AG08396 (cell line): ENCODE measurements at regions not wholly inside any gene's neighbourhood (a gene's known extent, or its start where the extent isn't known, plus 50 kb on each side); places are given as distances from the start of the nearest gene placed in this dataset.

Experiments
- DNase-seq: peaks from one replicate; pipeline ENCODE4 v3.0.0; 2012; ENCODE audit warnings: low spot score, mixed read lengths

GRCh38 chr18:38900031-38900430 is 1334.4 kb upstream of the CELF4 start:
- DNase-seq = no peak

GRCh38 chr18:38899252-38899651 is 1333.7 kb upstream of the CELF4 start:
- DNase-seq = no peak

- no peak for DNase-seq
These were observed 1332.6 kb upstream of the CELF4 start for GRCh38 chr18:38898167-38898566.

GRCh38 chr18:38895560-38895959 is 1330.0 kb upstream of the CELF4 start:
- DNase-seq = no peak

GRCh38 chr18:38887671-38888020 is 1322.0 kb upstream of the CELF4 start:
- no peak for DNase-seq

GRCh38 chr18:38886861-38887670 is 1321.5 kb upstream of the CELF4 start:
- DNase-seq = no peak

GRCh38 chr18:38886235-38886634 is 1320.6 kb upstream of the CELF4 start:
- DNase-seq = no peak

DNA sequence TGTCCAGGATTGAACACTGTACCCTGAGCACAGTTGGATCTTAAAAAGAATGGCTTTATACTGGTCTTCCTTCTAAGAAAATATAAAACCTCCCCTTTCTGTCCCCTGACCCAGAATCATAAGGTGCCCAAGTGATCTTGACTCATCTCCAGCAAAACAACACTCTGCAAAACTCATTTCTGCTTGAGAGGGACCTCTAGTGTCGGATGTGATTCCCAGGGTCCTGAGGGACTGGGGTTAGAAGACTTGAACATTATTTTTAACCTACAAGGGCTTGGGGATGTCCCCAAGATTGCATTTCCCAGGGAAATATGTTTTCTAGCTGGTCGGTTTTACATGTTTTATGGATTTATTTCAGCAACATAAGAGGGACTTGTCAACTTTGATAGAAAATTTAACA is 1318.5 kb upstream of the CELF4 start:
- DNase-seq = no peak

GRCh38 chr18:38883111-38883510 is 1317.5 kb upstream of the CELF4 start:
- DNase-seq = no peak

DNA sequence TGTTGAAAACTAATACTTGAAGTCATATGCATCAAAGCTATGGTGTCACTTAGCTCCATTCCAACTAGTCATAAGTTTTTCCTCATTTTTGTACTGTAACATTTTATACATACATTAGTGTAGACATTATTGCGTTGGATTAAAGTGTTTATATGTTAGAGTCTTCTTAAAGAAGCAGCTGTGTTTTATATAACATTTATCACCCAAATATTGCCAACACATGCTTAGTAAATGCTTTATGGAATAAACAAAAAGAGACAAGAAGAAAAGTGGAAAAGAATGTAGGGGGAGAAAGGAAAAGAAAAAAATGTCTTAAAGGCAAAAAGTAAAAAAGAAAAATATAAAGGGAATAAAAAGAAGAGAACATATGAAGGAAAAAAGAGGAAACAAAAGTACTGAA is 1314.3 kb upstream of the CELF4 start:
- DNase-seq = no peak

DNA sequence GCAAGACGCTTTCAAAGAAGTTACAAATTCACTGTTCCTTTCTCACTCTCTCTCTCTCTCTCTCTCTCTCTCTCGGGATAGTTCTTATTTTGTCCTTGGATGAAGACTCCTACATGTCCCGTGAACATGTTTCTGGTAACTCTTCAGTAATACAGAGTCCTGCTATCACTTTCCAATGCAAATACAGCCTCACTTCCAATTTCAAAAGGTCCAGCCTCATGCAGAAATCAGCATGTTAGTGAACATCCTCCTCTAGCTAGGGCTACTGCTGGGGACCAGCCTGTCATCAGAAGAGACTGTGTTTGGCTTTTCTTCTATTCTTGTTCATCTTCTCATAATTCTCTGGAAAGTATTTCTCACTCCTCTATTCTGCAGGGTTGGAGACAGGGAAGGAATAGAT is 1306.7 kb upstream of the CELF4 start:
- DNase-seq = no peak

GRCh38 chr18:38868757-38869156 is 1303.2 kb upstream of the CELF4 start:
- no peak for DNase-seq

DNA sequence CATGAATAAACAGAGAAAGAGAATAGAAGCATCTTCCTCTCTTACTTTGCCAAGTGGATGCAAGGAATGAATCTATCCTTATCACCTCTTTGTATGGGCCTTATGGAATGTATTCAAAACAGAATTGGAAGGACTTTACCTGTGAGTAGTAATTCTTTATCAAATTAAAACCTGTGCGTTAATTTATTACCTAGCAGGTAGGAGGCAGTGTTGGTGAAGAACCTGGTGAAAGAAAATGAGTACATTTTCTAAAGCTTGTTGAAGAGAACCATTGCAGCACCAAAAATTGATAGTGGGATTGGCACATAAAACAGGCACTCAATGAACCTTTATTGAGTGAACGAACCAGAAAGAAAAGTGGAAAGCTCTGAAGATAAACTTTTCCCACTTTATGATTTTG is 1302.1 kb upstream of the CELF4 start:
- DNase-seq = no peak

GRCh38 chr18:38851526-38851925 is 1285.9 kb upstream of the CELF4 start:
- no peak for DNase-seq

DNA sequence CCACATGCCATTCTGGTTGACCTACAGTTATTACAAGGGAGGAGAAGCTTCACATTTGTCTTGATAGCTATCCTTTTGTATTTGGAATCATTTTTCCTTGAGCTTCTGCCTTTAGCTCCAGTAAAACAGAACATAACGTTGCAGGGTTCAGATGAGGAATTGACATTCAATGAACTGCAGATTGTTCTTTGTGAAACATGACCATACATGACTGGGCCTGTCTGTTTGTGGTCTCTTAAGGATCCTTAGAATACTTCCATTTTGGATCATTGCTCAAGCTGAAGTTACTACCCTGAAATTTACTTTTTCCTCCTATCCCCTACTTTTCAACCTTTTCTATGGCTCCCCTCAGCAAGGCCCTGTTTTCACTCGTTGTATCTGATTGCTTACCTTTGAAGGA is 1281.7 kb upstream of the CELF4 start:
- no peak for DNase-seq

DNA sequence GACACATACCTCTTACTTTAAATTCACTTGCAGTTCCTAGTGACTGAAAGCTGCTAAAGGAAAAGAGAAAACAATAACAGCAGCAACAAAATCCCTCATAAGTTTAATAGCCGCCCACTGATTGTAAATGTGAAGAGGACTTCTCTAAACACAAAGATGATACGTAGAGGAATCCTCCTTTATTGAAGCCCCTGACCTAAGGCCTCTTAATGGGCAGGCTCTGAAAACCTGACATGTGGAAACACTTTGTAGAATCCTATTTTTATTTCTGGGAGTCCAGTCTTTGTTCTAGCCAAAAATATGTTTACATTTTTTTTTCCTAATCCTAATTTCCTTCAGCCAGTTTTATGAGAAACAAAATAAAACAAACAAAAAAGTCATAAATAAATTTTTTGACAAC is 1277.7 kb upstream of the CELF4 start:
- DNase-seq = no peak

GRCh38 chr18:38826247-38826646 is 1260.6 kb upstream of the CELF4 start:
- DNase-seq = no peak

DNA sequence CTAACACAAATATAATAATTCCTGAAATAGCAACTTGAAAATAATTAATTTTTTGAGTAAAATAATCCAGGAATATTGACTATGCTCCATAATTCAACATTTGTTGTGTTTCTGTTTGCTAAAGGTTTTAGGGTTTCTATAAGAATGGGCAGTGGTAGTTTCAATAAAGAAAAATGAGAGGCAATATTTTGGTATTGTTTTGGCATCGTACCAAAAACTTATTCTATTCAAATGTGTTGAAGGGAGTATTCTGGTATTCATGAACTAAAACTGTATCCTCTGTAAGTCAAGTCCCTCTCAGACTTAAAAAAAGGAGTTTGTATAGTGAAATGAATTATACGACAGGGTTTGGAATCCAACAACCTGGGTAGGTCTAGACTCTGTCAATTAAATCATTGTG is 1245.6 kb upstream of the CELF4 start:
- DNase-seq = no peak

- DNase-seq = no peak
These were observed 1245.2 kb upstream of the CELF4 start for GRCh38 chr18:38810789-38811188.

GRCh38 chr18:38807915-38808314 is 1242.3 kb upstream of the CELF4 start:
- DNase-seq = no peak

GRCh38 chr18:38805256-38805655 is 1239.7 kb upstream of the CELF4 start:
- DNase-seq = no peak

DNA sequence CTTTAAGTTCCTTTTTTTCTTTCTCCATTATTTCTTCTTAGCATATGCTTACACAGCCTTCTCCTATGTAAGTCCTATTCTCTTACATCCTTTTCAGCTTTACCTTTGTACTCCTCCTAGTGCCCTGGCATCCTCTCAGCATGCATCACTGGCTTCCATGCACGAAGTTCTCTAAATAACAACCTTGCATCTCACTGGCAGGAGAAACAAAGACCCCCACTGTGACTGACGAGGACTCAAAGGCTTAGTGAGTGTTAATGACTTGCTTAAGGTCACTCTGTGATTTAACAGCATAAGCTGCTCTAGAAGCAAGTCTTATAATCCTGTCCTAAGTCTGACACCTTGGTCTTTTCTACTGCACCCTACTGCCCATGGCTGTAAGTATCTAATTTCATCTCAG is 1236.0 kb upstream of the CELF4 start:
- DNase-seq = no peak

DNA sequence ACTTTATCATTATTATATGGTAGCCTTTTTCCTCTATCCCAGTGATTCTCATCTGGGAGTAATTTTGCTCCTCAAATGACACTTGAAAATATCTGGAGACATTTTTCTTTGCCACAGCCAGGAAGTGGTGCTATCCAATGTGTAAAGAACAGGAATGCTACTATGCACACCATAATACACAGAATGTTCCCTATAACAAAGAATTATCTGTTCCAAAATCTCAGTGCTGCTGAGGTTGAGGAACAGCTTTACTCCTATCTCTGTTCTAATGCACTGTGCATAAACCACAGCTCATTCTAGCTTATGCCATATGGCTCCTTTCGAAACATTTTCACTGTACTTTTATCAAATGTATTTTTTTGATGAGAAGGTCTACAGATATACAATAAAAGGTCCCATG is 1231.2 kb upstream of the CELF4 start:
- no peak for DNase-seq

DNA sequence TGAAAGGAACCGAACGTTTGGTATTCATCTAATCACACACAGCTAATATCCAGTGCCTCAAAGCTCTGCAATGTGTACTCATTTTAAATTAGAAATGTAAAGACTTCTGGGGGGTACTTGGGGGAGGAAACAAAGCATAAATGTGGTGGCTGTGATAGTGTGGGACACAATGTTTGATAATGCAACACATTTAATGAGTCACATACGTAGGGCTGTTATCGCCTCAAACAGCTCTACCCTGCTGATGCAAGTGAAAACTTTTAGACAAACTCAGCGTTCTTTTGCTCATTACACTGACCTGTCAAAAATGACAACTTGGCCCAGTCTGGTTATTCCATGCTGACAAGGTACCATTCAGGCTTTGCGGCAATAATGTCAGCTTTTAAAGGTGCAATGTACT is 1227.1 kb upstream of the CELF4 start:
- no peak for DNase-seq

DNA sequence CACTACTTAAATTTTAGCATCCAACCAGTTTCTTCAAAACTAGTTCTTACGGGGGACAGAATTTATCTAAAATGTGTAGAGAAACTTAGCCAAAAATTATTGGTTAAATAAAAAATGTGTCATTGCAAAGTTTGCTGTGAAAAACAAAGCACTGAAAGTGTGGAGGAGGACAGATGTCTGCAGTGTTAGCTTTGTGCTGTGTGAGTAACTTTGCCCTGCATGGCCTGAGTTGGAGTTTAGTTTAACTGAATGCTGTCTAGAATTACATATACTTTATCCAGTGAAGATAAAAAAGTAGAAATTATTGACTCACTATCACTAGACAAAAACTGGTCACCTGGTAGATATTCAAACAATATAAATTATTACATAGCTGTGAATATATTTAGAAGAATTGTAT is 1225.2 kb upstream of the CELF4 start:
- no peak for DNase-seq
